HPDE6-E6E7 (cell line): ENCODE measurements at regions not wholly inside any gene's neighbourhood (a gene's known extent, or its start where the extent isn't known, plus 50 kb on each side); places are given as distances from the start of the nearest gene placed in this dataset.
"Not testable (repeated sequence)": the region's sequence is repeated elsewhere in the genome, so short reads cannot be mapped to it uniquely, and the experiment has no call there.

Source experiments
- DNase-seq: peaks from one replicate; pipeline ENCODE4 v3.0.0; 2011; ENCODE audit warnings: missing footprints; ENCODE audit errors: extremely low spot score

DNA sequence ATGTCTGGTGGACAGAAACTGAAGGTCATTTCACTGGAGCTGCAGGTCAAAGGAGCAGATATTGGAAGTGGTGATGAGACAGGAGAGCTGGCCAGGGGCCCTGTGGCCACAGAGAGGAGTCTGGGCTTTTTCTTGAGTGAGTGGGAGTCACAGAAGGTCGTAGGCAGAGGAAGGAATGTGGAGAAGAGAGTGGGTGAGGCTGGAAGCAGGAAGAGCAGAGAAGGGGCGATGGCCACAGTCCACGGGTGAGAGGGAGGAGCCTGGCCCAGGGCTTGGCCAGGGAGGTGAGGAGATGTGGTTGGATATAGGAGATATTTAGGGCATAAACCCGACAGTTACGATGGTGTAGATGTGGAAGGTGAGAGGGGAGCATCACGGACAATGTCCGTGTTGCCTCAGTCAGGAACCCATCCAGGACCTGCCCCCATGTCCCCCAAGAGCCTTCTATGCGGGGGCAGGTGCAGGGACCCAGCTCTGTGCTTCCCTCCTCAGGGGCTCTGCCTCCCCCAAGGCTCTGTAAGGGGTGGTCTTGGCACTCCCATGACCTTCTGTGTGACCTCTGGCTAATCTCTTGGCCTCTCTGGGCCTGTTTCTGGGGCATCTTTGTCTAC, 150.5 kb upstream of the PTPN1 start:
- DNase-seq: no peak

GRCh38 chr20:50360218-50360672, 149.9 kb upstream of the PTPN1 start:
- peak; percentile 74 for DNase-seq

GRCh38 chr20:50360921-50361320, 149.3 kb upstream of the PTPN1 start:
- no peak for DNase-seq

- not testable (repeated sequence) for DNase-seq
Observed at GRCh38 chr20:50362177-50362576, 148.0 kb upstream of the PTPN1 start.

DNA sequence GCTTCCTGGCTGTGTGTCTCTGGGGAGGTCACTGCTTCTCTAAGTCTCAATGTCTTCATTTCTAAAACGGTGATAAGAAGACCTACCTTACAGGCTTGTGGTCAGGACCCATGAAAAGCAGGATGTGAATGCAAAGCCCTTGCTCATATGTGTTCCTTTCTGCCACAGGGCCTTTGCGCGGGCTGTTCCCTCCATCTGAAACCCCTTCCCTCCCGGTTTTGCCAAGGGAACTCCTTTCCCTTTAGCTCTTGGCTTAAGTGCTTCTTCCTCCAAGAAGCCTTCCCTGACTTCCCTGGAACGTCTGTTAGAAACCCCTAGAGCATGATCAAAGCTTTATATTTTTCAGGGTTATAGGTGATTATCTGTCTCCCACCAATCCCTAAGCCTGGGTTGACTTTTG, 147.2 kb upstream of the PTPN1 start:
- no peak for DNase-seq

- DNase-seq: no peak
Observed at GRCh38 chr20:50363479-50363878, 146.7 kb upstream of the PTPN1 start.

- no peak for DNase-seq
Observed at GRCh38 chr20:50364542-50364941, 145.6 kb upstream of the PTPN1 start.

DNA sequence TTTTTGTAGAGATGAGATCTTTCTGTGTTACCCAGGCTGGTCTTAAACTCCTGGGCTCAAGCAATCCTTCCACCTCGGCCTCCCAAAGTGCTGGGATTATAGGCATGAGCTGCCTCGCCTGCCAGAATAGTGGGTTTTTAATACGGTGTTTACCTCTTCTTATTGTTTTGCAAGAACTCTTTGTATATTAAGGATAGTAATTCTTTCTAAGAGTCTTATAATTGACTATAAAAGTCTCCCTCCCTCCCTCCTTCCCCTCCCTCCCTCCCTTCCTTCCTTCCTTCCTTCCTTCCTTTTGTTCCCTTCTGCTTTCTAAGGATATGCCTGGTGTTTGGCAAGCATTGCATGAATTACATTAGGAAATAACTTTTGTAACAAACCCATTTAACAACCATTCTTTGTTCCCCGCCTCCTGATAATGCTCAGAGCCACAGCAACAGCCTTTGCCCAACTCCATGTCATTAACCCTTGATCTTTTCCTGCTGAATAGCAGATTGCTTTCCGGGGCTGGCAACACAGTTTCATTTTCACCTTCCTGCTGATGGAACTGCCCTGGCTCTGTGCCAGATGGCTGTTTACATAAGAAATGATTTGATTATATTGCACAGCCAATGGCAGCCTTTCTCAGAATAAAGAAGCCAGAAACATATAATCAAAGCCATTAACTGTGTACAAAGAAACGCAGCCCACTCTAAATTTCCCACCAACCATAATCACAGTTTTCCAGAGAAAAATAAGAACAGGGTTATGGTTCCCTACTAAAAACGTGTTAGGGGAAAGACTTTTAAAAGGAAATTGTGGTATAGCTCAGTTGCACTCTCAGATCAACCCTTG, 143.7 kb upstream of the PTPN1 start:
- no peak for DNase-seq

DNA sequence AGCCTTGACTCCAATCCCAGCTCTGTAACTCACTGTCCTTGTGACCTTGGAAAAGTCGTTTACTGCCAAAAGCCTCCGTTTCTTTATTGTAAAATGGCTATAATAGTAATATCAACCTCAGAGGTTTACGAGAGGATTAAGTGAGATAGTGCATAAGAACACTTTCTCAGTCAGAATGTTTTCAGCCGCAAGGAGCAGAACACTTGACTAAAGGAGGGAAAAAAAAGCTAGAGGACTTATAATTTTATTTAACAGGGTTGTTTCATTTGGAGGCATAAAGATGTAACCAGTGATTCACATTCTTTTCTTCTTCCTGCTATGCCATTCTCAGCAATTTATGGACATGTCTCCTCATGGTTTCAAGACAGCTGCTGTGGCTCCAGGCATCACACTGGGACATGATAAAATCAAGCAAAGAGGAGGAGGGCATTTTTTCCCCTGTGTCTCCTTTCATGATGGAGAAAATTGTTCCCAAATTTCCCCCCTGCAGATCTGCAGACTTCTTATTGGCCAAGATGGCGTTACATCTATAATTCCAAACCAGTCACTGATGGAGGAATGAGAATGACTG, 143.0 kb upstream of the PTPN1 start:
- DNase-seq: no peak

DNA sequence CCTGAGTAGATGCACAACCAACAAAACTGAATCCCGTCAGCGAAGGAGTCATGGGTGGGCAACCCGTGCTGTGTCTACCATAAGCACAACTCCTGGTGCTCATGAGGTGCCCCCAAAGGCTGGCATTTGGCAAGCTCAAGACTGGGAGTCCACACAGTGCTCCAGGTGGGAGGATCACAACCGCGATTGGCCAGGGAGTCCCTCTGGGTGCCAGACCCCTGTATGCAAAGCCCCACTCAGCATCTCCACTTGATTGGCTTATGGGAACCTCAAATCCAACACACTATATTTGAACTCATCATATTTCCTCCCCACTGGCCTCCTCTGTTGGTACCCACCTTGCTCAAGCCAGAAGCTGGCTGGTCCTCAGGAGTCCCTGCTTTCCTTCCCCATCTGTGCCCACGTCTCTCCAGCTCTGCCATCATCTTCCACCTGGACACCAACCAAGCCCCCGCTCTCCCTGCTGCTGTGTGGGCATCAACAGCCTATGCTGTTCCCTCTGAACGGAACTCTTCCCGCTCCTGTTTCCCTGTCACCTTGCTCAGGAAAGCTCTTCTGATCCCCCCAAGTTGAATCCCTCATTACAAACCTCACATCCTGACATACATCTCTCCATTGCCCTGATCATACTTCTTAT, 142.3 kb upstream of the PTPN1 start:
- no peak for DNase-seq

GRCh38 chr20:50368386-50368785, 141.8 kb upstream of the PTPN1 start:
- DNase-seq: no peak

DNA sequence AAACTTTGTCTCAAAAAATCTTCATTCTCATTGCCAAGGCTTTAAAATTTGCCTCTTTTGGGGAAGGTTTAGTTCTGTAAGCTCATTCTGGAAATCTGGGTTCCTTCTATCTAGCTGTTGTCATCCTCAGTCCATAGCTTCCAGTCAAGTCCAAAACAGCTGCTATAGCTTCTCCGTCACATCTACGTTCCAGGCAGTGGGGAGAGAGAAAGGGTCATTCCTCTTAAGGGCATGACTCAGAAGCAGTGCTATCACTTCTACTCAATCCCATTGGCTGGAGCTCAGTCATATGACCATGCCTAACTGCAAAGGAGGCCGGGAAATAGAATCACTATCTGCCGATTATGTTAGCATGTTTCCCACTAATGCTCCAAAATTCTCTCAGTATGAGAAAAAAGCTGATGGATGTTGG, 141.4 kb upstream of the PTPN1 start:
- DNase-seq: no peak

DNA sequence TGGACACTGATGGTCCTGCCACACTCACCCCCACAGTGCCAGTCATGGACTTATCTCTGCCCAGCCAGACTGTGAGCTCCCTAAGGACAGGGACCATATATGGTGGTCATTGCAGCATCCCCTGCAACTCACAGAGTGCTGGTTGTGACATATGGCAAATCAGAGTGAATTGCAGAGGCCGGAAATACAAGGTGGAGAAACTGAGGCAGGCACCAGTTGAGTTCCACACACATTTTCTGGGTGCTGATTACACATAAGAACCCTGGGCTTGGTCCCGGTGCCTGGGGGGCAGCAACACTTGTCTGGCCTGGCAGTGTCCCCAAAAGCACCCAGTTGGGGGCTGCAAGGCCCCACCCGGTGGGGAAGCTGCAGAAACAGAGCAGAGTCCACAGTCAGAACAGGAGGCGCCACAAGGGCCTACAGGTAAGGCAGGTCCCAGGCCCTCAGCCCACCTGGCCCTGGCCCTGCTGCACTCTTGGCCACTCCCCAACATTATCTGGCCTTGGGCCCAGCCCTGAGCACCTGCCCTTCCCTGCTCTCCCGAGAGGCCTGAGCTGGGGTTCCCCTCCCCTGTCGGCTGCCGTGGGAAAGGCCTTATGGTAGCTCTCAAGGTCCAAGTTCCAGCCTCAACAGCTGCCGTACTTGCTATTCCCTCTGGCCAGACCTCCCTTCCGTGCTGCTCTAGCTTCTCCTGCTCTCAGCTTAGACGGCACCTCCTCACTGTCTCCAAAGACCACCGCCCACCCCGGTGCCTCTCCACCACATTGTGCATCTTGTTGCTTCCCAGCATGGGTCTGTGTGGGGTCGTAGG, 140.8 kb upstream of the PTPN1 start:
- DNase-seq: no peak

- DNase-seq: no peak
Observed at GRCh38 chr20:50370036-50370566, 140.1 kb upstream of the PTPN1 start.

- DNase-seq: peak; percentile 60
Observed at GRCh38 chr20:50371878-50372769, 138.1 kb upstream of the PTPN1 start.

DNA sequence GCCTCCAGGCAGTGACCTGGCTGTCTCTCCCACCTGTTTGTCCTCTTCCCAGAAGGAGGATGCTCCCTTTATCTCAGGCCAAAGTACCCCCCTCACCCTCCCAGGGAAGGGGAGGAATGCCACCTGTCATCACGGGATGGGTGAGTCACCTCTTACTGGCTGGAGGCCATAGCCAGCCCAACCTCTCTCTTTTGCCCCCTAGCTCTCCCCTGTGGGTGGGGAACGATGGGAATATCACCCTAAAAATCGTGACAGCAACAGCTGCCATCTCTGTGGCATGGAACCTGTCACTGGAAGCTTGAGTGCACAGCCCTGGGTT, 137.5 kb upstream of the PTPN1 start:
- peak; percentile 68 for DNase-seq

DNA sequence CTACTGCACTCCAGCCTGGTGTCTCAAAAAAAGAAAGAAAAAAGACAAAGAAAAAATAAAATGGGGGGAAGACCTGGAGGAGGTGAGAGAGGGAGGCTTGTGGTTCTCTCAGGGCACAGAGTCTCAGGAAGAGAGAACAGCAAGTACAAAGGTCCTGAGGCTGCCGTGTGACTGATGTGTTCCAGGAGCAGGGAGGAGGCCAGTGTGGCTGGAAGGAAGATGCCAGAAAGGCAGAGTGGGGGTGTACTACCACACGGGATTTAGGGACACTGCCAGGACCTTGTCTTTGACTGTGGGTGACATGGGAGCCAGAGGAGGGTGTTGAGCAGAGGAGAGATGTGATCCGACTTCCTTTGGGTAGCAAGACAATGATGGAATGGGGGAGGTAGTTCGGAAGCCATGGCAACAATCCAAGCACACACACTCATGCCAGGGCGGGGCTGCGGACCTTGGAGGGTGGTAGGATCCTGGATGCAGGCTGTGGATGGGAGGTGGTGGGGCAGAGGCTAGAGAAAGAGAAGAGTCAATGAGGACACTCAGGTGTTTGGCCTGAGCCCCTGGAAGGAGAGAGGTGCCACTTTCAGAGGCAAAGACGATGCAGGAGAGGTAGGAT, 136.4 kb upstream of the PTPN1 start:
- peak; percentile 70 for DNase-seq

GRCh38 chr20:50374541-50375078, 135.6 kb upstream of the PTPN1 start:
- DNase-seq: no peak

DNA sequence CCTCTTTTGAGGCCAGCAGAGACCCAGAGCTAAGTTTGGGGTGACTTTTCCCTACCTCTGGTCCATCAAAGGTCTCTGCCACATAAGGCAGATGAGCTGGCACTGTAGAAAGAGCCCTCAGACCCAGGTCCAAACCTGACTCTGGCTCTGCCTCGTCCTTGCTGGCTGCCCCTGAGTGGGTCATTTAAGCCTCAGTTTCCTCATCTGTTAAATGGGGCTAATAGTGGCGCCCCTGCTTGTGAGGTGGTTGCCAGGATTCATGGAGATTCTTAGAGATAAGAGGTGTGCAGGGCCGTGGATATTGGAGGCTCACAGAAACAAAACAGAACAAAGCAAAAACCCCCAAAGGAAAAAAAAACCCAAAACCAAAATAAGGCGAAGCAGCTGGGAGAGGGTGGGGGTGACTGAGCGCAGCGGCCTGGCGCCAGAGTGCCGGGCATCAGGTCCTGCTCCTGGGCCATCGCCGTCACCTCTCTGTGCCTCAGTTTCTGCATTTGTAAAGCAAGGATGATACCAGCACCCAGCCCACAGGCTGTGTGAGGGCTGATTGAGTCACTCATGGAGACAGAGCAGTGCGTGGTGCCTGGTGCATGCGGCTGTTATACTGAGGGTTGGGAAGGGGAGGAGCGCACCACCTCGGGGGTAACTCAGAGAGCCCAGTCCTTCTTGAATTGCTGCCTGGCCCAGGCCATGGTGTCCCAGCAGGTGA, 133.8 kb upstream of the PTPN1 start:
- DNase-seq: no peak
